Fibroblast of lung (primary cell): ENCODE measurements at regions not wholly inside any gene's neighbourhood (a gene's known extent, or its start where the extent isn't known, plus 50 kb on each side); places are given as distances from the start of the nearest gene placed in this dataset.

Experiments used
- DNase-seq, 2 donors: peaks; one replicate each; pipeline versions ENCODE4 v3.0.0 to v3.0.0-alpha.2; 2010; ENCODE audit warnings: low read depth in 2 of 2
- H2AFZ ChIP-seq: 2 replicates; pipeline ENCODE4 v1.5.1; 2012; ENCODE audit warnings: low read length, control low read depth, inconsistent platforms
- H3K27ac ChIP-seq: 2 replicates; pipeline ENCODE4 v1.5.1; 2011; ENCODE audit warnings: low read length, control low read depth; ENCODE audit not compliant: insufficient read depth
- H3K27me3 ChIP-seq: 2 replicates; pipeline ENCODE4 v1.5.1; 2011; ENCODE audit warnings: mild to moderate bottlenecking, low read length; ENCODE audit not compliant: control insufficient read depth, insufficient read depth
- H3K36me3 ChIP-seq: 2 replicates; pipeline ENCODE4 v1.5.1; 2011; ENCODE audit warnings: low read length; ENCODE audit not compliant: control insufficient read depth, insufficient read depth
- H3K4me1 ChIP-seq: 2 replicates; pipeline ENCODE4 v1.5.1; 2011; ENCODE audit warnings: low read length; ENCODE audit not compliant: control insufficient read depth, insufficient read depth; ENCODE audit errors: extremely low read depth
- H3K4me2 ChIP-seq: 2 replicates; pipeline ENCODE4 v1.5.1; 2011; ENCODE audit warnings: low read length, control low read depth; ENCODE audit not compliant: insufficient read depth; ENCODE audit errors: extremely low read depth
- H3K4me3 ChIP-seq, 4 experiments: fragments of 200-600 bp in 1 of 4; sonication (generic) in 1 of 4; replicated peaks in 1 of 4; 2 replicates each; pipeline ENCODE4 v1.5.1; 2011 to 2016; ENCODE audit warnings: low read length in 4 of 4, low read depth in 3 of 4, mild to moderate bottlenecking in 3 of 4, control low read depth in 2 of 4, inconsistent platforms in 1 of 4, mixed read lengths in 1 of 4; ENCODE audit not compliant: insufficient read depth in 1 of 4; ENCODE audit errors: control extremely low read depth in 1 of 4
- H3K79me2 ChIP-seq: 2 replicates; pipeline ENCODE4 v1.5.1; 2012; ENCODE audit warnings: mild to moderate bottlenecking, low read length, inconsistent platforms; ENCODE audit not compliant: control insufficient read depth, insufficient read depth
- H3K9ac ChIP-seq: 2 replicates; pipeline ENCODE4 v1.5.1; 2011; ENCODE audit warnings: mild to moderate bottlenecking, low read length, control low read depth; ENCODE audit not compliant: insufficient read depth
- H3K9me3 ChIP-seq: 2 replicates; pipeline ENCODE4 v1.5.1; 2012; ENCODE audit warnings: low read depth, low read length; ENCODE audit not compliant: control insufficient read depth, insufficient read depth
- H4K20me1 ChIP-seq: 2 replicates; pipeline ENCODE4 v1.5.1; 2011; ENCODE audit warnings: low read length; ENCODE audit not compliant: control insufficient read depth, insufficient read depth; ENCODE audit errors: extremely low read depth
- CTCF ChIP-seq, 2 donors: IDR thresholded peaks in 1 of 2; conservative IDR thresholded peaks in 1 of 2; 1 replicate in 1 of 2; 2 replicates in 1 of 2; pipeline ENCODE4 v1.5.1; 2011 to 2012; ENCODE audit warnings: low read length in 2 of 2, control low read depth in 1 of 2, inconsistent platforms in 1 of 2, low read depth in 1 of 2, mild to moderate bottlenecking in 1 of 2
- EZH2 ChIP-seq: IDR thresholded peaks from 2 replicates; pipeline ENCODE4 v1.5.1; 2012; ENCODE audit warnings: low read length, control low read depth, mild to moderate bottlenecking; ENCODE audit errors: missing control alignments

GRCh38 chr5:166767858-166768257, 1523.6 kb upstream of the WWC1 start:
- Histone ChIP-seq H2AFZ (no peak overlapping the region), H3K27me3 (no peaks in the 10 kb centered on the region), H4K20me1 (no peaks in the 10 kb centered on the region), H3K9ac (no peak overlapping the region), H3K4me2 (no peak overlapping the region), H3K79me2 (no peaks in the 10 kb centered on the region), H3K9me3 (no peaks in the 10 kb centered on the region), H3K36me3 (no peaks in the 10 kb centered on the region), H3K4me1 (no peaks in the 10 kb centered on the region), H3K4me3 (no peak overlapping the region), H3K27ac (no peak overlapping the region)
- DNase-seq = no peak
- TF ChIP-seq EZH2 (no peak), CTCF (conservative IDR thresholded peaks at IDR 0.05 in 1 of 2, IDR thresholded peaks at IDR 0.05 in 1 of 2; ENCODE audit: low read depth in 1 of 2, low read length in 2 of 2) (no peak)

- H3K9me3 ChIP-seq = no peaks in the 10 kb centered on the region
- H3K27ac ChIP-seq = no peak overlapping the region
- no peak overlapping the region for H3K4me3 ChIP-seq
- no peak for TF ChIP-seq EZH2
- TF ChIP-seq CTCF (conservative IDR thresholded peaks at IDR 0.05 in 1 of 2, IDR thresholded peaks at IDR 0.05 in 1 of 2; ENCODE audit: low read depth in 1 of 2, low read length in 2 of 2) = no peak
- peak in 1 of 2 donors; percentile 19 for DNase-seq
- no peaks in the 10 kb centered on the region for H3K4me1 ChIP-seq
- H4K20me1 ChIP-seq = no peaks in the 10 kb centered on the region
- H3K79me2 ChIP-seq = no peaks in the 10 kb centered on the region
- no peak overlapping the region for H3K4me2 ChIP-seq
- no peak overlapping the region for H3K9ac ChIP-seq
- H2AFZ ChIP-seq = no peak overlapping the region
- H3K27me3 ChIP-seq = no peaks in the 10 kb centered on the region
- H3K36me3 ChIP-seq = no peaks in the 10 kb centered on the region
Observed at GRCh38 chr5:166768536-166768935, 1522.9 kb upstream of the WWC1 start.

GRCh38 chr5:166772770-166773169, 1518.7 kb upstream of the WWC1 start:
- Histone ChIP-seq H3K27me3 (no peaks in the 10 kb centered on the region), H4K20me1 (no peaks in the 10 kb centered on the region), H2AFZ (no peak overlapping the region), H3K9ac (no peak overlapping the region), H3K27ac (no peak overlapping the region), H3K4me2 (no peak overlapping the region), H3K4me1 (no peaks in the 10 kb centered on the region), H3K36me3 (no peaks in the 10 kb centered on the region), H3K9me3 (no peaks in the 10 kb centered on the region), H3K4me3 (no peak overlapping the region), H3K79me2 (no peaks in the 10 kb centered on the region)
- no peak for TF ChIP-seq CTCF (conservative IDR thresholded peaks at IDR 0.05 in 1 of 2, IDR thresholded peaks at IDR 0.05 in 1 of 2; ENCODE audit: low read depth in 1 of 2, low read length in 2 of 2)
- TF ChIP-seq EZH2 = no peak
- DNase-seq = peak; percentile 60 to 84
